ENCODE measurements at regions not wholly inside any gene's neighbourhood (a gene's known extent, or its start where the extent isn't known, plus 50 kb on each side); places are given as distances from the start of the nearest gene placed in this dataset.
A peak's percentile ranks its signal among the peaks of the same experiment; 100 is the strongest.

DNA sequence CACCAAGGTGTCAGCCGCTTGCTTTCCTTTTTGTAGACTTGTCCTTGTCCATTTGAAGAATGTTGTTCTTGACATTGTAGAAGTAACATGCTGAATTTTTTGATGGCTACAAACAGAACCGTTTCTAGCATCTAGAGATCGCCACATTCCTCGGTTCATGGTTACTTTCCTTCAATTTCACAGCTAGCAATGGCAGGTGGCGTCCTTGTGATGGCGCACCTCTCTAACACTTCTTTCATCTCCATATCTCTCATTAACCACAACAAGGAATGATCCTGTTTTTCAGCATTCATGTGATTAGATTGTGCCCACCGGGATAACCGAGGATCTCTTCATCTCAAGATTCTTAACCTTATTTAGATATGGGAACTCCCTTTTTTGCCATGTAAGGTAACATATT is 2129.8 kb downstream of the NCAM2 start:
- Histone ChIP-seq H2AFZ (ENCODE audit: low read length) (0 out of 2 replicates have a peak overlapping the region, but pooled peaks have one; percentile 63), H3K14ac (ENCODE audit: insufficient read length) (no peak overlapping the region), H3K4ac (replicated peaks; ENCODE audit: insufficient read length, low read depth, low read length) (no peak overlapping the region), H3K9me3 (ENCODE audit: insufficient read depth in 2 of 2, low read depth in 1 of 2, low read length in 1 of 2) (no peaks in the 10 kb centered on the region), H3K4me3 (ENCODE audit: extremely low read depth in 1 of 4, insufficient read depth in 2 of 4, low read depth in 3 of 4, low read length in 4 of 4) (no peak overlapping the region), H2BK120ac (replicated peaks; ENCODE audit: low read depth, low read length) (no peak overlapping the region), H3K79me2 (ENCODE audit: control insufficient read depth in 1 of 2, insufficient read depth in 2 of 2, low read length in 2 of 2) (no peaks in the 10 kb centered on the region), H2BK15ac (ENCODE audit: low read length) (no peak overlapping the region), H3K4me2 (ENCODE audit: insufficient read depth in 1 of 2, low read depth in 2 of 2, low read length in 2 of 2) (no peak overlapping the region), H4K5ac (ENCODE audit: insufficient read length, low read depth, low read length) (no peak overlapping the region), H3K56ac (replicated peaks; ENCODE audit: insufficient read length, low read depth, low read length) (no peak overlapping the region), H3K18ac (ENCODE audit: extremely low read depth, low read length) (no peak overlapping the region), H3K23ac (ENCODE audit: insufficient read length) (no peak overlapping the region), H3K27me3 (replicated peaks in 1 of 4; ENCODE audit: control insufficient read depth in 3 of 4, extremely low read depth in 1 of 4, insufficient read depth in 3 of 4, low read length in 3 of 4) (no peaks in the 10 kb centered on the region), H2BK20ac (ENCODE audit: low read length) (no peak overlapping the region), H2AK5ac (ENCODE audit: low read depth, low read length) (no peak overlapping the region), H3K79me1 (ENCODE audit: low read depth, low read length) (no peaks in the 10 kb centered on the region), H3K4me1 (replicated peaks in 1 of 4; ENCODE audit: control insufficient read depth in 3 of 4, insufficient read depth in 4 of 4, low read length in 3 of 4) (no peaks in the 10 kb centered on the region), H3K36me3 (ENCODE audit: control insufficient read depth in 2 of 4, insufficient read depth in 4 of 4, low read length in 3 of 4) (no peaks in the 10 kb centered on the region), H3K27ac (ENCODE audit: low read depth, low read length) (no peak overlapping the region), H3K9ac (replicated peaks in 1 of 4; ENCODE audit: extremely low read depth in 1 of 4, low read depth in 3 of 4, low read length in 3 of 4) (no peak overlapping the region), H2BK12ac (ENCODE audit: low read depth, low read length) (no peak overlapping the region), H3K23me2 (ENCODE audit: low read depth, low read length) (no peaks in the 10 kb centered on the region), H2BK5ac (ENCODE audit: low read depth, low read length) (no peak overlapping the region), H4K91ac (replicated peaks; ENCODE audit: insufficient read length, low read length) (no peak overlapping the region), H4K8ac (ENCODE audit: extremely low read depth, insufficient read depth, low read length) (no peak overlapping the region), H4K20me1 (replicated peaks in 1 of 2; ENCODE audit: control insufficient read depth in 1 of 2, insufficient read depth in 2 of 2, low read length in 2 of 2) (no peaks in the 10 kb centered on the region)
- POLR2A ChIA-PET (ENCODE audit: partially characterized antibody), result no interaction called here
- DNase-seq (ENCODE audit: low read depth in 1 of 2, low spot score in 2 of 2) (no peak), FAIRE-seq (peak; percentile 89)
- CTCF ChIA-PET (ENCODE audit: partially characterized antibody), result interaction anchor here (0.5 to 1.9 kb wide), 11 partner anchors 9 to 871 kb away, joined by 3 to 11 read pairs (median 3); no protein-coding TSS in a partner anchor
- WGBS, 2 experiments (ENCODE audit: extremely low coverage in 1 of 2, insufficient coverage in 1 of 2, insufficient read length in 1 of 2, insufficient replicate concordance in 2 of 2, low coverage in 1 of 2, low lambda C conversion rate in 2 of 2, missing lambda C conversion rate in 1 of 2), result 77% methylated on average over 8 of the region's 8 CpGs; no CpG with 5 or more reads in 1 of the 2 experiments
- TF ChIP-seq JUND (IDR thresholded peaks at IDR 0.05; ENCODE audit: low read length), result no peak
- peak; percentile 86 to 90 for TF ChIP-seq RAD21 (IDR thresholded peaks at IDR 0.05 in 1 of 2, conservative IDR thresholded peaks at IDR 0.05 in 1 of 2; ENCODE audit: low read depth in 2 of 2, low read length in 2 of 2)
- no peak for TF ChIP-seq SUZ12 (IDR thresholded peaks at IDR 0.05; ENCODE audit: low read length)
- no peak for TF ChIP-seq CEBPB (IDR thresholded peaks at IDR 0.05; ENCODE audit: low read depth, low read length)
- TF ChIP-seq TEAD4 (IDR thresholded peaks at IDR 0.05; ENCODE audit: low read depth, low read length), result peak; percentile 66; the same call in 1 of the 2 replicates
- TF ChIP-seq EZH2 (IDR thresholded peaks at IDR 0.05; ENCODE audit: low read depth, low read length, severe bottlenecking), result no peak
- peak; percentile 51 to 86 (median 60) for TF ChIP-seq CTCF (IDR thresholded peaks at IDR 0.05; ENCODE audit: control extremely low read depth in 1 of 3, insufficient read depth in 1 of 3, low read depth in 1 of 3, low read length in 3 of 3)
- TF ChIP-seq EP300 (IDR thresholded peaks at IDR 0.05; ENCODE audit: borderline replicate concordance in 1 of 2, low read depth in 2 of 2, low read length in 2 of 2), result no peak
- no peak for TF ChIP-seq SIX5 (IDR thresholded peaks at IDR 0.05; ENCODE audit: low read depth, low read length)
- TF ChIP-seq BACH1 (IDR thresholded peaks at IDR 0.05; ENCODE audit: low read length), result no peak

Measured in H1 (cell line).